Thyroid gland (tissue), 4 donors: ENCODE measurements at regions not wholly inside any gene's neighbourhood (a gene's known extent, or its start where the extent isn't known, plus 50 kb on each side); places are given as distances from the start of the nearest gene placed in this dataset.

ENCODE experiments used
- CTCF ChIP-seq, 6 experiments: fragments of 200-600 bp in 3 of 6; fragments of 450-650 bp in 3 of 6; sonication (generic) in 3 of 6; IDR thresholded peaks; one replicate each; pipeline ENCODE4 v1.5.1; 2016 to 2019; ENCODE audit warnings: antibody characterized with exemption in 6 of 6, mild to moderate bottlenecking in 2 of 6, inconsistent platforms in 1 of 6, moderate library complexity in 1 of 6
- POLR2A ChIP-seq, 2 donors: fragments of 450-650 bp; IDR thresholded peaks; one replicate each; pipeline ENCODE4 v1.6.1; 2017; ENCODE audit warnings: antibody characterized with exemption in 2 of 2, mild to moderate bottlenecking in 2 of 2, moderate library complexity in 1 of 2

GRCh38 chr7:33820206-33820605 lies 85.1 kb upstream of the BMPER start:
- TF ChIP-seq CTCF (IDR thresholded peaks at IDR 0.05) (no peak), POLR2A (IDR thresholded peaks at IDR 0.05) (no peak)
